ENCODE measurements at regions not wholly inside any gene's neighbourhood (a gene's known extent, or its start where the extent isn't known, plus 50 kb on each side); places are given as distances from the start of the nearest gene placed in this dataset.

DNA sequence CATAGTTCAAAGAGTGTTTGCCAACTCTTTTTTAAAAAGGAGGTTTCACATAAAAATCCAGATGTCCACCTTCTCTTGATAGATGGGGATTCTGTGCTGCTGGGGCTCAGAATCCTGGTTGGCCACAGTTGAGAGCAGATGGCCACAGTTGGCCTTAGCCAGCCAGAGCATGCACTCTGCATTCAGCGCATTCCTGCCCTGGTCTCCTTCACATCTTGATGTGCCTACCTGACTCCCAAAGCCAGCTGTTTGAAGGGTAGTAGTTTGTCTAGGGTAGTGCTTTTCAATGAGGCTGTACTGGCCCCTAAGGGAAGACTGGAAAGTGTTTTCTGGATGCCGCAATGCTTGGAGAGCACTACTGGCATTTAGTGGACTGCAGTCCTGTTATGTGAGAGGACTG, 208.1 kb upstream of the HDAC9 start:
- ATAC-seq (ENCODE audit: low read depth) (no peak), DNase-seq (no peak)
- no CpG with 5 or more reads among the region's 2 CpGs for WGBS, 2 experiments (ENCODE audit: extremely low coverage in 2 of 2, insufficient read length in 1 of 2)
- Histone ChIP-seq H3K79me1 (ENCODE audit: low read depth in 1 of 2, low read length in 2 of 2) (no peaks in the 10 kb centered on the region), H3K4me3 (ENCODE audit: insufficient read depth, low read depth, low read length) (no peak overlapping the region), H3K56ac (ENCODE audit: extremely low read depth, insufficient read depth, low read length) (no peak overlapping the region), H3K14ac (replicated peaks; ENCODE audit: low read depth, low read length) (no peak overlapping the region), H3K9me3 (ENCODE audit: control insufficient read depth, insufficient read depth, low read length) (no peaks in the 10 kb centered on the region), H2AK5ac (ENCODE audit: low read depth, low read length) (no peak overlapping the region), H2BK15ac (ENCODE audit: low read depth, low read length) (no peak overlapping the region), H3K18ac (ENCODE audit: low read depth, low read length) (no peak overlapping the region), H2BK120ac (ENCODE audit: low read depth, low read length) (no peak overlapping the region), H3K9me1 (ENCODE audit: insufficient read depth, low read length) (no peaks in the 10 kb centered on the region), H3K4ac (ENCODE audit: low read depth, low read length) (no peak overlapping the region), H4K20me1 (ENCODE audit: insufficient read depth, low read length) (no peaks in the 10 kb centered on the region), H3K36me3 (ENCODE audit: control insufficient read depth, insufficient read depth, low read length) (no peaks in the 10 kb centered on the region), H3K27ac (ENCODE audit: insufficient read depth, low read length) (no peak overlapping the region), H3K23ac (ENCODE audit: low read depth, low read length) (no peak overlapping the region), H3K4me2 (ENCODE audit: low read depth, low read length) (no peak overlapping the region), H3K4me1 (ENCODE audit: control insufficient read depth, insufficient read depth, low read length) (no peaks in the 10 kb centered on the region), H4K5ac (ENCODE audit: low read depth, low read length) (no peak overlapping the region), H4K8ac (ENCODE audit: low read depth in 2 of 2, low read length in 2 of 2) (no peak overlapping the region), H2BK5ac (ENCODE audit: low read depth, low read length, poor library complexity, severe bottlenecking) (no peak overlapping the region), H4K91ac (ENCODE audit: insufficient read depth, low read depth, low read length) (no peak overlapping the region), H2AK9ac (replicated peaks; ENCODE audit: low read depth, low read length, poor library complexity) (no peak overlapping the region), H2BK20ac (ENCODE audit: low read depth, low read length) (no peak overlapping the region), H3K9ac (ENCODE audit: low read depth, low read length) (no peak overlapping the region), H2AFZ (replicated peaks; ENCODE audit: low read length, poor library complexity) (no peak overlapping the region), H3K27me3 (ENCODE audit: control insufficient read depth, insufficient read depth, low read length) (no peaks in the 10 kb centered on the region; the same call in 1 of the 2 replicates)
- TF ChIP-seq CHD1 (IDR thresholded peaks at IDR 0.05; ENCODE audit: low read depth, low read length) (no peak), POLR2A (IDR thresholded peaks at IDR 0.05; ENCODE audit: low read depth, low read length) (no peak), FOS (IDR thresholded peaks at IDR 0.05; ENCODE audit: low read depth, low read length) (no peak), RAD21 (IDR thresholded peaks at IDR 0.05; ENCODE audit: low read length) (no peak), MXI1 (IDR thresholded peaks at IDR 0.05; ENCODE audit: borderline replicate concordance, low read depth, low read length) (no peak), RCOR1 (IDR thresholded peaks at IDR 0.05; ENCODE audit: insufficient replicate concordance, low read length) (no peak), SMC3 (IDR thresholded peaks at IDR 0.05; ENCODE audit: low read depth, low read length) (no peak)
- TF ChIP-seq, protein P1, sequence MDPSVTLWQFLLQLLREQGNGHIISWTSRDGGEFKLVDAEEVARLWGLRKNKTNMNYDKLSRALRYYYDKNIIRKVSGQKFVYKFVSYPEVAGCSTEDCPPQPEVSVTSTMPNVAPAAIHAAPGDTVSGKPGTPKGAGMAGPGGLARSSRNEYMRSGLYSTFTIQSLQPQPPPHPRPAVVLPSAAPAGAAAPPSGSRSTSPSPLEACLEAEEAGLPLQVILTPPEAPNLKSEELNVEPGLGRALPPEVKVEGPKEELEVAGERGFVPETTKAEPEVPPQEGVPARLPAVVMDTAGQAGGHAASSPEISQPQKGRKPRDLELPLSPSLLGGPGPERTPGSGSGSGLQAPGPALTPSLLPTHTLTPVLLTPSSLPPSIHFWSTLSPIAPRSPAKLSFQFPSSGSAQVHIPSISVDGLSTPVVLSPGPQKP (IDR thresholded peaks at IDR 0.05; ENCODE audit: borderline replicate concordance, low read depth, low read length): no peak
- BruUV-seq (replicated peaks): no TSS peak
- dilution Hi-C loops (cut with HindIII; ENCODE audit: low sequenced_read_pairs, unreplicated experiment): no loop called here
- in situ Hi-C loops (cut with MboI; ENCODE audit: low sequenced_read_pairs): no loop called here
- intact Hi-C loops (cut with micrococcal nuclease): no loop called here
- POLR2A ChIA-PET (ENCODE audit: unreplicated experiment): no interaction called here
- CTCF ChIA-PET: interaction anchor here (0.6 to 0.8 kb wide), 2 partner anchors 42 to 218 kb away, joined by 3 to 5 read pairs; no protein-coding TSS in a partner anchor

Data from IMR-90 (cell line).